ENCODE measurements at regions not wholly inside any gene's neighbourhood (a gene's known extent, or its start where the extent isn't known, plus 50 kb on each side); places are given as distances from the start of the nearest gene placed in this dataset.

DNA sequence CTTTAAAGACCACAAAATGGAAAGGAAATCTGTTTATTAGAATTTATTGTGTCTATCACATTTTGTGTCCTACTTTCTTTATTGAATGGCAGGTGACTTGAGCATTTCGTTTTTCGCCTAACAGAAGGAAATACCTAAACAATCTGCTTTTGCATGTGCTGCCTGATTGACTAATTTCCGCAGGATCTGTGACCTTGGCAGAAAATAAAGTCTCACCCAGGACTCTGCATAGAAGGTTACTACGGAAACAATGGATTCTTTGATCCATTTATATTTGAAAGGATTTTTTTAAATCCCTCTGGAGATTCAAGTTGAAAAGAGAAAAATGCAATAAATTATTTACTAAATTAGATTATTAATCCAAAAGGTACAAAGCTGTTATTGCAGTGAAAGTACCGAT, 61.0 kb upstream of the CAST start:
- TF ChIP-seq, protein P1, sequence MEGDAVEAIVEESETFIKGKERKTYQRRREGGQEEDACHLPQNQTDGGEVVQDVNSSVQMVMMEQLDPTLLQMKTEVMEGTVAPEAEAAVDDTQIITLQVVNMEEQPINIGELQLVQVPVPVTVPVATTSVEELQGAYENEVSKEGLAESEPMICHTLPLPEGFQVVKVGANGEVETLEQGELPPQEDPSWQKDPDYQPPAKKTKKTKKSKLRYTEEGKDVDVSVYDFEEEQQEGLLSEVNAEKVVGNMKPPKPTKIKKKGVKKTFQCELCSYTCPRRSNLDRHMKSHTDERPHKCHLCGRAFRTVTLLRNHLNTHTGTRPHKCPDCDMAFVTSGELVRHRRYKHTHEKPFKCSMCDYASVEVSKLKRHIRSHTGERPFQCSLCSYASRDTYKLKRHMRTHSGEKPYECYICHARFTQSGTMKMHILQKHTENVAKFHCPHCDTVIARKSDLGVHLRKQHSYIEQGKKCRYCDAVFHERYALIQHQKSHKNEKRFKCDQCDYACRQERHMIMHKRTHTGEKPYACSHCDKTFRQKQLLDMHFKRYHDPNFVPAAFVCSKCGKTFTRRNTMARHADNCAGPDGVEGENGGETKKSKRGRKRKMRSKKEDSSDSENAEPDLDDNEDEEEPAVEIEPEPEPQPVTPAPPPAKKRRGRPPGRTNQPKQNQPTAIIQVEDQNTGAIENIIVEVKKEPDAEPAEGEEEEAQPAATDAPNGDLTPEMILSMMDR (IDR thresholded peaks at IDR 0.05) = no peak
- no peak for TF ChIP-seq ZFX (IDR thresholded peaks at IDR 0.05; ENCODE audit: borderline replicate concordance)
